Activated CD4-positive, alpha-beta T cell treated with anti-CD3 and anti-CD28 coated beads, Interleukin-2, amount 50 U/mL, for 48 hours (primary cell): ENCODE measurements at regions not wholly inside any gene's neighbourhood (a gene's known extent, or its start where the extent isn't known, plus 50 kb on each side); places are given as distances from the start of the nearest gene placed in this dataset.
"Not testable (repeated sequence)": the region's sequence is repeated elsewhere in the genome, so short reads cannot be mapped to it uniquely, and the experiment has no call there.

Source experiments
- DNase-seq, 2 experiments: peaks; one replicate each; pipeline ENCODE4 v3.0.0-alpha.2; 2020

DNA sequence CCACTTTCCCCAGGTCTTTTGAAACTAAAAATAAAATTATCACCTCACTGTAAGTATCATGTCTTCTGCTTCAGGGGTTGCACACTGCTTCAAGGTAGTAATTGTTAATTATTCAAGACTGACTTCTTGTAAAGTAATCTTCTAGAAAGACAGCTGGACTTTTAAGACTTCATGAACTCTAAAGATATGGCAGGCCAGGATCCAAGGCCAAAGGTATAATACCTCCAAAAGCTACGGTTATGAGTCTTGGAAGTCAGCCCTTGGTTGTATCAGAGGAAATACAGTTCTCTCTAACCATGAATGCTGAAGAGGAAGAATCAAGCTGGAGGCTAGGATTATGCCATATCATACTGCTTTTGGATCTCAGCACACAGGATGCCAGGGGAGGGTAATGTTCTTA, 1346.8 kb upstream of the GJE1 start:
- no peak for DNase-seq

GRCh38 chr6:140784573-140784972, 1348.2 kb upstream of the GJE1 start:
- no peak for DNase-seq

DNA sequence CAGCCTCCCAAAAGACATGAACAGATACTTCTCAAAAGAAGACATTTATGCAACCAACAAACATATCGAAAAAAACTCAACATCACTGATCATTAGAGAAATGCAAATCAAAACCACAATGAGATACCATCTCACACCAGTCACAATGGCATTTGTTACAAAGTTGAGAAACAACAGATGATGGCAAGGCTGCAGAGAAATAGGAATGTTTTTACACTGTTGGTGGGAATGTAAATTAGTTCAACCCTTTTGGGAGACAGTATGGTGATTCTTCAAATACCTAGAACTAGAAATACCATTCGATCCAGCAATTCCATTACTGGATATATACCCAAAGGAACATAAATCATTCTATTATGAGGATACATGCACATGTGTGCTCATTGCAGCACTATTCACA, 1349.2 kb upstream of the GJE1 start:
- not testable (repeated sequence) for DNase-seq

DNA sequence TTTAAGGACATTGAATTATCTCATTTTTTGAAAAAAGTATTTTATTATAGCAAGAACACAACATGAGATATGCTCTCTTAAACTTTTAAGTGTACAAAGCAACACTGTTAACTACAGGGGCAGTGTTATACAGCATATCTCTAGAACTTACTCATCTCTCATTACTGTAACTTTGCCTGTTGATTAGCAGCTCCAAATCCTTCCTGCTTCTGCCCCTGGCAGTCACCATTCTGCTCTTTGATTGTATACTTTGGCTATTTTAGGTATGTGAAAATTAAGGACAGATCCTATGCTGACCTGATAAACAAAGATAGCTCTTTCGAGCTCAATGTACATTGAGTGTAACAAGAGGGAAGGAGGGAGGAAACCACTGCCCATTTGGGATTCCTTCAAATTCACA, 1349.8 kb upstream of the GJE1 start:
- no peak for DNase-seq

- DNase-seq, result no peak
Observed at GRCh38 chr6:140779991-140780596, 1352.6 kb upstream of the GJE1 start.

DNA sequence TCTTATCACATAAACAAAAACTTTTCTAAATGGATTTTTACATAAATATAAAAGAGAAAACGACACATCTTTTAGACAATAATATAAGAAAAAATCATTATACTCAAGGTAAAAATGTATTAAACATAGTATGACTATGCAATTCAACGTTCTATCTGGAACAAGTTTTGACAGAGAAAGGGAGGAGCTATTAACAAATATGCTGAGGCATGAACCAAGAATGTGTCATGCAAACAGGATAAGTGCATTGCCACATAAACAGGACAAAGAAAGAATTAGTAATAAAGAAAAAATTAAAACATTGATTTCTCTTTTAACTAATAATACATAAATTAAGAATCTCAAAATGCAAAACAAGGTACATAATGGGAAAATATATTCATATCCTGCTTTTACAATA, 1353.4 kb upstream of the GJE1 start:
- no peak for DNase-seq

DNA sequence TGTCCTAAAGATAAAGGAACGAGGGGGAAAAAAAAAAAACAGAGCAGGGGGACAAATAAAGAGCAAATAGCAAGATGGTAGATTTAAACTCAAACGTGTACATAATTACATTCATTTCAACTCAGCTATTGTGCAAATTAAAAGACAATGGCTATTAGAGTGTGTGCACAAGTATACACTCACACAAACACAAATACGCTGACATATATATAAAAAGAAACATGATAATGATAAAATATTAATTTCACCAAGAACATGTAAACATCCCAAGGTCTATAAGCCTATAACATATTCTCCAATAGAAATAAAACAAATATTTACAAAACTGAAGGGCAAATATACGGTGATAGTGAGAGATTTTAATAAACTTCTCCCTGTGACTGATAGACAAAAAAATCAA, 1354.9 kb upstream of the GJE1 start:
- no peak for DNase-seq

DNA sequence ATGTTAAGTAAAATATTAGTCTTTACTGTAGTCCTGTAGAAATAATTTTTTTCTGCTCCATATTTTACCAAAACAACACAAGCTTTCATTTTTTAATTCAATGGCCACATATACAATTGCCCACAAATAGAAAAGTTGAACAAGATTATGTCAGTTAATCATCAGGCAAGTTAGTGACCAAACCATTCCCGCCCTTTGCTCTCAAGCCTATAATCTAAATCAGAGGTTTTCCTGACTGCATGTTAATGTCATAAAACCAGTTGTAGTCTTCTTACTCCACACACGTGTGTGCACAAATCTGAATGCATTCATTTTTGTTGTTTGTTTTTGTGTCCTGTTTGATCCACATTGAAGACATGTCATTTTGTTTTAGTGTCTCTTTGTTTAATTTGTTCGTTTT, 1357.7 kb upstream of the GJE1 start:
- no peak for DNase-seq

DNA sequence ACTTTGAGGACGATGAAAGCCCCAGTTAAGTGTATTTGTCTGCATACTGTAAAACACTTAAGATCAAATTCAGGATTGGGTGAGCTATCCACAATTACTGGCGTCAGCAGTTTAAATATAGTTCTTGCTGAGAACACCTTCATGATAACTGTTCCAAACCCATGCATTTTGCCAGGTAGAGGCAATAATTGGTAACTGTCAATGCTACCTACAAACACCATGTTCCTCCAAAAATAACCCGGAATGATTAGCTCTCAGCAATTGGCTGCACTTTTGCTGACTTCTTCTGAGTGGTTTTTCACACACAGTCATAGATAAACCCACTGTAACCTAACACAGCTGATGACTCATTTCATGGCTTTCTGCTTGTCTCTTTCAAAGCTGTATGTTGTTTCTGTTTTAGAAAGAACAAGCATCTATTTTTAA, 1358.6 kb upstream of the GJE1 start:
- no peak for DNase-seq

DNA sequence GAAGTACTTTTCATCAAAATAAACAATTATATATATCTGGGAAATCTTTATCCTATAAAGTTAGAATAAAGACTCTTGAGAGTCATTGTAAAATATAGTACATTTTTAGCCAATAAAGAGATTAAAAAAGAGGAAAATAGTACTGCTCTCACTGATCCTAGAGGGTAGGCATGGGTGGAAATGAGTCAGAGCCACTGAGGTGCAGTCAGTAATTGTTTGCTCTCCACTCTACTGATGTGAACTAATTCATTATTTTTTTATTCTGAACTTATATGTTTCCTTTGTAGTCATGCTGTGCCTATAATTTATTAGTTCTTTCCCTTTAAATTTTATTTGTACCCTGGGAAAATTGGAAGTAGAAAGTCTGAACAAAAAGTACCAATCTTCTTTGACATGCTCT, 1359.4 kb upstream of the GJE1 start:
- DNase-seq, result no peak

- no peak for DNase-seq
Observed at GRCh38 chr6:140772576-140772975, 1360.1 kb upstream of the GJE1 start.

GRCh38 chr6:140768133-140768532, 1364.6 kb upstream of the GJE1 start:
- no peak for DNase-seq

GRCh38 chr6:140766999-140767398, 1365.7 kb upstream of the GJE1 start:
- DNase-seq, result no peak

GRCh38 chr6:140758169-140758877, 1374.4 kb upstream of the GJE1 start:
- DNase-seq, result no peak

DNA sequence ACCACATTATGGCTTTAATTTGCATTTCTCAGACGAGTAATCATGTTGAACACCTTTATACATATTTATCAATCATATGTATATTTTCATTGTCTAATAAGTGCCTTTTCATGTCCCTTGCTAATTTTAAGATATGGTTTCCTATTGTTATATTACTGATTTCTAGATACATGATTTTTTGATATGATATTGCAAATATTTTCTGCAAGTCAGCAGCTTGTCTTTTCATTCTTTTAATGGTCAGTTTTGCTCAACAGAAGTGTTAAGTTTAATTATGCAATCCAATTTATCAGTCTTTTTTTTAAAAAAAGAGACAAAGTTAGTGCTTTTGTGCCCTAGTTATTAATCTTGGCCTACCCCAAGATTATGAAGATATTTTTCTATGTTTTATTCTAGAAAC, 1377.8 kb upstream of the CITED2 start:
- no peak for DNase-seq

GRCh38 chr6:140747114-140747513, 1372.7 kb upstream of the CITED2 start:
- no peak for DNase-seq

DNA sequence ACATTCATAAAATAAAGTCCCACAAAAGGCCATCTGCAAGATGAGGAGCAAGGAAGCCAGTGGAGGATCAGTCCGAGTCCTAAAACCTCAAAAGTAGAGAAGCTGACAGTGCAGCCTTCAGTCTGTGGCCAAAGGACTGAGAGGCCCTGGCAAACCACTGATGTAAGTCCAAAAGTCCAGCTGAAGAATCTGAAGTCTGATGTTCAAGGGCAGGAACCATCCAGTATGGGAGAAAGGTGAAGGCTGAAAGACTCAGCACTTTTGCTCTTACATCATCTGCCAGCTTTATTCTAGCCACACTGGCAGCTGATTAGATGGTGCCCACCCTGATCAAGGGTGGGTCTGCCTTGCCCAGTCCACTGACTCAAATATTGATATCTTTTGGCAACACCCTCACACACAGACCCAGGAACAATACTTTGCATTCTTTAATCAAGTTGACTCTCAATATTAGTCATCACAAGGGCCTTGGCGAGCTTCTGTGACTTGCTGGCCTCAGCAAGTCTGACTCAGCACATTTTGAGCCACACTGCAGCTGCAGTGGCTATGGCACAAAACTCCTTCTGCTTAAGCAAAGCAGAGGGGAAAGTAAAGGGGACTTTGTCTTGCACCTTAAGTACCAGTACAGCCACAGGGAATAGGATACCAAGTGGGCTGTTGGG, 1370.3 kb upstream of the CITED2 start:
- no peak for DNase-seq

- no peak for DNase-seq
Observed at GRCh38 chr6:140736231-140736630, 1361.8 kb upstream of the CITED2 start.

- DNase-seq, result no peak
Observed at GRCh38 chr6:140732991-140733390, 1358.5 kb upstream of the CITED2 start.

DNA sequence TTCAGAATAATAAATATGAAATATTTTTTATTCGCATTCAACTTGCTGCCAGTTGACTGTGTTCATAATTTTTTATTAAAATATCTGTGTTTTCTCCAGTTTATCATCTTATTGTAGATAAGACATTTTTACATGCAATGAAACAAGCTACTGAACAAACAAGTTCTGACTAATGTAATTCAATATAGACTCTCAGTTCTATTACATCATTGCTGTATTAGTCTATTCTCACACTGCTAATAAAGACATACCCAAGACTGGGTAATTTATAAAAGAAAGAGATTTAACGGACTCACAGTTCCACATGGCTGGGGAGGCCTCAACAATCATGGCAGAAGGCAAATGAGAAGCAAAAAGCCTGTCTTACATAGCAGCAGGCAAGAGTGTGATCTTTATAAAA, 1357.7 kb upstream of the CITED2 start:
- DNase-seq, result no peak

GRCh38 chr6:140731741-140732140, 1357.3 kb upstream of the CITED2 start:
- DNase-seq, result no peak

GRCh38 chr6:140729521-140729920, 1355.1 kb upstream of the CITED2 start:
- DNase-seq, result no peak

- no peak for DNase-seq
Observed at GRCh38 chr6:140718021-140718420, 1343.6 kb upstream of the CITED2 start.

DNA sequence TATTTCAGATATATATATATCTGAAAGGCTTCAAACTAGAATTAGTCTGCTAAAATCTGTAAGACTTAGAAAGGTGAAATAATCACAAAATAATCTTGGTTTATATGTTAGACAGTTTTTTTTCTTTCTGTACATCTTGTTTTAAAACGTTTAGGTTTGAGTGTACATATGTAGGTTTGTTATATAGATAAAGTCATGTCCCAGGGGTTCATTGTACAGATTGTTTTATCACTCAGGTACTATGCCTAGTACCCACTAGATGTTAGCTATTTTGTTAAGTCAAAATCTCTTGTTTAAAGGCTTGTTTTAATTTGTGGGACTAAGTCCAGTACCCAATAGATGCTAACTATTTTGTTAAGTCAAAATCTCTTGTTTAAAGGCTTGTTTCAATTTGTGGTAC, 1339.0 kb upstream of the CITED2 start:
- DNase-seq, result no peak
